A549 (cell line): ENCODE measurements at regions not wholly inside any gene's neighbourhood (a gene's known extent, or its start where the extent isn't known, plus 50 kb on each side); places are given as distances from the start of the nearest gene placed in this dataset.

Experiments used
- ATAC-seq, 2 experiments: fragments of 200-7000 bp in 1 of 2; fragments of >200 bp in 1 of 2; cut with Nextera tagmentation in 1 of 2; cut with Tn5 transposase in 1 of 2; 3 replicates each; pipeline versions ENCODE4 v1.8.0 to v1.9.1; 2018 to 2020; ENCODE audit warnings: mild to moderate bottlenecking in 1 of 2, moderate library complexity in 1 of 2
- CTCF ChIA-PET: fragments of 300-600 bp; sonication (Branson Sonifier 250); formaldehyde crosslinking; extraction: SDS; loops from one replicate; lab custom pipeline; 2021; ENCODE audit warnings: antibody characterized with exemption, inconsistent platforms; lab: Yijun Ruan, JAX
- POLR2A ChIA-PET: fragments of 350-600 bp; formaldehyde crosslinking; extraction: SDS; loops from one replicate; lab custom pipeline; 2021; ENCODE audit warnings: antibody characterized with exemption, inconsistent platforms; lab: Yijun Ruan, JAX
- DNase-seq, 2 experiments: peaks; one replicate each; pipeline versions ENCODE4 v3.0.0 to v3.0.0-alpha.2; 2011 to 2016; ENCODE audit warnings: low read depth in 1 of 2, low spot score in 1 of 2
- FAIRE-seq: peaks from 2 replicates; lab custom pipeline; 2011; peaks lifted over from hg19 to GRCh38; lab: Jason Lieb, UNC
- H3K27ac ChIP-seq, 2 experiments: fragments of >200 bp; sonication (Bioruptor Twin); formaldehyde crosslinking; 3 replicates each; pipeline ENCODE4 v1.5.1; 2016 to 2017
- H3K4me1 ChIP-seq: fragments of >200 bp; sonication (Bioruptor Twin); formaldehyde crosslinking; 3 replicates; pipeline ENCODE4 v1.6.1; 2016
- H3K4me2 ChIP-seq: fragments of >200 bp; sonication (Bioruptor Twin); formaldehyde crosslinking; 3 replicates; pipeline ENCODE4 v1.6.1; 2016
- H3K4me3 ChIP-seq: fragments of >200 bp; sonication (Bioruptor Twin); formaldehyde crosslinking; 3 replicates; pipeline ENCODE4 v1.5.1; 2016
- H3K9me3 ChIP-seq: fragments of >200 bp; sonication (Bioruptor Twin); formaldehyde crosslinking; 3 replicates; pipeline ENCODE4 v1.6.1; 2016
- CEBPB ChIP-seq, 2 experiments: fragments of >200 bp in 1 of 2; sonication (Bioruptor Twin) in 1 of 2; formaldehyde crosslinking in 1 of 2; IDR thresholded peaks; 2 replicates each; pipeline ENCODE4 v1.6.1; 2012 to 2016
- CHD4 ChIP-seq: fragments of 200-600 bp; sonication (generic); IDR thresholded peaks from 2 replicates; pipeline ENCODE4 v1.6.1; 2016; ENCODE audit warnings: antibody characterized with exemption, mild to moderate bottlenecking, borderline replicate concordance
- EHMT2 ChIP-seq: fragments of 200-600 bp; sonication (generic); IDR thresholded peaks from 2 replicates; pipeline ENCODE4 v1.6.1; 2016; ENCODE audit warnings: antibody characterized with exemption, low read depth, mild to moderate bottlenecking, moderate library complexity
- EP300 ChIP-seq, 2 experiments: fragments of >200 bp; sonication (Bioruptor Twin); formaldehyde crosslinking; IDR thresholded peaks; 2 replicates in 1 of 2; 3 replicates in 1 of 2; pipeline ENCODE4 v1.6.1; 2016 to 2017
- FOSB ChIP-seq: fragments of 250-450 bp; sonication (Bioruptor Pico); IDR thresholded peaks from 2 replicates; pipeline ENCODE4 v1.5.0; 2020; ENCODE audit warnings: mild to moderate bottlenecking, moderate library complexity
- GATA3 ChIP-seq: IDR thresholded peaks from 2 replicates; pipeline ENCODE4 v1.6.1; 2012; ENCODE audit warnings: borderline replicate concordance
- HEYL ChIP-seq: fragments of 250-450 bp; sonication (Bioruptor Pico); IDR thresholded peaks from 2 replicates; pipeline ENCODE4 v1.8.0; 2021; ENCODE audit warnings: mild to moderate bottlenecking, moderate library complexity
- HOXB13 ChIP-seq: fragments of 250-450 bp; sonication (Bioruptor Pico); IDR thresholded peaks from 2 replicates; pipeline ENCODE4 v1.5.0; 2020; ENCODE audit warnings: low read depth, mild to moderate bottlenecking, moderate library complexity
- HOXB5 ChIP-seq: fragments of 250-450 bp; sonication (Bioruptor Pico); IDR thresholded peaks from 2 replicates; pipeline ENCODE4 v1.5.0; 2020; ENCODE audit warnings: mild to moderate bottlenecking, moderate library complexity
- JUNB ChIP-seq: fragments of >200 bp; sonication (Bioruptor Twin); formaldehyde crosslinking; IDR thresholded peaks from 2 replicates; pipeline ENCODE4 v1.6.1; 2016
- MAFK ChIP-seq: fragments of 450-650 bp; IDR thresholded peaks from 2 replicates; pipeline ENCODE4 v1.6.1; 2014; ENCODE audit not compliant: partially characterized antibody
- MAZ ChIP-seq: fragments of 150-350 bp; IDR thresholded peaks from 2 replicates; pipeline ENCODE4 v1.6.1; 2014; ENCODE audit warnings: antibody characterized with exemption, low read depth, low read length, borderline replicate concordance
- MYC ChIP-seq: IDR thresholded peaks from 2 replicates; pipeline ENCODE4 v1.6.1; 2012; ENCODE audit warnings: mild to moderate bottlenecking, inconsistent platforms, low read length, improper control_type of control experiment, borderline replicate concordance
- NPAS2 ChIP-seq: fragments of 250-450 bp; sonication (Bioruptor Pico); IDR thresholded peaks from 2 replicates; pipeline ENCODE4 v1.8.0; 2022; ENCODE audit warnings: mild to moderate bottlenecking, moderate library complexity, borderline replicate concordance
- POLR2AphosphoS2 ChIP-seq: conservative IDR thresholded peaks from 2 replicates; pipeline ENCODE4 v1.6.1; 2012; ENCODE audit warnings: low read length, improper control_type of control experiment, inconsistent platforms
- RFX5 ChIP-seq: fragments of 450-650 bp; IDR thresholded peaks from 2 replicates; pipeline ENCODE4 v1.7.1; 2014; ENCODE audit warnings: antibody characterized with exemption, mild to moderate bottlenecking, moderate library complexity
- RNF2 ChIP-seq: fragments of 200-600 bp; sonication (generic); IDR thresholded peaks from 2 replicates; pipeline ENCODE4 v1.6.1; 2016; ENCODE audit warnings: low read depth, mild to moderate bottlenecking, antibody characterized with exemption, moderate library complexity, borderline replicate concordance
- SMC3 ChIP-seq: fragments of >200 bp; sonication (Bioruptor Twin); formaldehyde crosslinking; IDR thresholded peaks from 3 replicates; pipeline ENCODE4 v1.6.1; 2018; ENCODE audit warnings: inconsistent platforms
- SREBF2 ChIP-seq: fragments of 450-650 bp; IDR thresholded peaks from 2 replicates; pipeline ENCODE4 v1.6.1; 2014; ENCODE audit warnings: mild to moderate bottlenecking, moderate library complexity
- TP53 ChIP-seq: fragments of 250-450 bp; sonication (Bioruptor Pico); IDR thresholded peaks from 2 replicates; pipeline ENCODE4 v1.5.0; 2021; ENCODE audit warnings: mild to moderate bottlenecking, moderate library complexity
- ZNF302 ChIP-seq: fragments of 250-450 bp; sonication (Bioruptor Pico); IDR thresholded peaks from 2 replicates; pipeline ENCODE4 v1.9.0; 2021; ENCODE audit warnings: inconsistent platforms, mild to moderate bottlenecking, moderate library complexity
- ZSCAN20 ChIP-seq: fragments of 250-450 bp; sonication (Bioruptor Pico); IDR thresholded peaks from 2 replicates; pipeline ENCODE4 v1.8.0; 2022; ENCODE audit warnings: mild to moderate bottlenecking, moderate library complexity
- WGBS: methylation state at CpG from one replicate; pipeline ENCODE4 v1.1.6; 2017; ENCODE audit errors: missing lambda C conversion rate; 5-methylcytosine and 5-hydroxymethylcytosine counted together
- TF ChIP-seq, protein P1 (sequence below): IDR thresholded peaks from 2 replicates; pipeline ENCODE4 v1.6.1; 2012
- TF ChIP-seq, protein P2 (sequence below): fragments of >200 bp; sonication (Bioruptor Twin); formaldehyde crosslinking; IDR thresholded peaks from 3 replicates; pipeline ENCODE4 v1.5.1; 2016
- TF ChIP-seq, protein P3 (sequence below): fragments of 150-350 bp; IDR thresholded peaks from 2 replicates; pipeline ENCODE4 v1.6.1; 2014; ENCODE audit warnings: low read depth, mild to moderate bottlenecking, low read length
- TF ChIP-seq, protein P4 (sequence below): fragments of 250-450 bp; sonication (Bioruptor Pico); IDR thresholded peaks from 2 replicates; pipeline ENCODE4 v1.5.0; 2020; ENCODE audit warnings: low read depth, mild to moderate bottlenecking, moderate library complexity

DNA sequence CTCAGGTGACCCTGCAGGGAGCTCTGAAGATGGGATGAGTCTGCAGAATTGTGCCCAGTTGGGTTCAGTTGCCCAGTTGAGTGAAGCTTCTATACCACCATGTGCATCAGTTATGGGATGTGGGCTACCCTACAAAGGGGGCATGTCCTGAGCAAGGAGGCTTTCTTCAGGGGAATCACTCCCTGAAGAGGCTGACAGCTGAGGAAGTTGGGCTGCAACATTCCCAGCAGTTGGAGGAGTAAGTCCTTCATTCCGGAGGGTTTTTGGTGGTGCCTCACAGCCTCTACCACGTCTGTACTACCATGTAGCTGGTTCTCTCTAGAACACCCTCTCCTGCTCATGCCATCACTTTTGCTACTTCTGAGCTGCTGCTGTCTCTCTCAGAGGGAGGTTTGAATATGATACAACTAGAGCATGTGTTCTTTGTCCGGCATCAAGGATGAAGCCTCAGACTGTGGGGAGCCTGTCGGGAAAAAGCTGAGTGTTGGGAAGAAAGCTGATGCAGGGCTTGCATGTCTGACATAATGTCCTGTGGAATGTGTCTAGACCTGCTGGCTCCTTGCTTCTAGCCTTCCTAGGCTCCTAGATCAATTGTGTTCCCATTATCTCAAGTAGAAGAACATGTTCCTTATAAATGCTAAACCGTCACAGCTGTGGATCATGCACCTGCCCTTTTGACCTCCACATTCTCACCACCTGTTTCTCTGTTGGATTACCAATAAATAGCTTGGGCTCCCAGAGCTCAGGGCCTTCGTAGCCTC is 355.8 kb downstream of the CCSER2 start:
- CTCF ChIA-PET: no interaction called here
- no peak for FAIRE-seq
- ATAC-seq: no peak
- no peak overlapping the region for H3K4me2 ChIP-seq
- POLR2A ChIA-PET: no interaction called here
- no peaks in the 10 kb centered on the region for H3K4me1 ChIP-seq
- WGBS: 12% methylated on average over 6 of the region's 6 CpGs
- no peak overlapping the region for H3K27ac ChIP-seq
- no peak overlapping the region for H3K4me3 ChIP-seq
- TF ChIP-seq GATA3 (no peak), HOXB5 (CRISPR knock-in tag) (no peak), CHD4 (no peak), ZNF302 (no peak), SMC3 (no peak), HEYL (CRISPR knock-in tag) (no peak), HOXB13 (CRISPR knock-in tag) (no peak), RFX5 (no peak), MAFK (no peak), POLR2AphosphoS2 (no peak)
- no peak for DNase-seq
- no peaks in the 10 kb centered on the region for H3K9me3 ChIP-seq

DNA sequence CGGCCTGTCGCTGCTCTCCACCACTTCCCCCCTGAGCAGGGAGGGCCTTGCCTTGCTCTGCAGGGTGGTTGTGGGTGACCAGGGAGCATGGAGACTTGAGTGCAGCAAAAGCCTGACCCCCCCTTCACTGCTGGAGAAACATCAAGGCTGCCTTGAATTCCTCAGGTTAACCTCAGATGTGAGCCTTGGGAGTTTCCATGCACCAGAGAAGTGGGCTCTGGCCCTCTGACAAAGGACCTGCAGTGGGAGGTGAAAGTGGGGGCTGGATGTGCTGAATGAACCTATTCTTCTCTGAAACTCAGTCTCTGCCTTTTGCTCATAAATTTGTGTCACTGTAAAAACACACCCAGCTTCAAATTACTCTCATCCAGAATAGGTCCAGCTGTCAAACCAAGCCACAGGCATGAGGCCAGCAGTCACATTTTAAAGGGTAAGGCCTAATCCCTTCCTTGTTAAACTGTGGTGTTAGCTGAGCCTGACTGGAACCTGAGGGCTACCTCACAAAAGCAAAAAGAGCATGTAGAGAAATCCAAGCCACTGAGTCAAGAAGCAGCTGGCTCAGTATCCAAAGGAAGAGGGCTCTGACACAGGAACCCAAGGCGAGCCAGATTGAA is 356.8 kb downstream of the CCSER2 start:
- no peaks in the 10 kb centered on the region for H3K9me3 ChIP-seq
- 44% methylated on average over 3 of the region's 3 CpGs for WGBS

More for the DNA sequence above, 356.8 kb downstream of the CCSER2 start:
- TF ChIP-seq, protein P1, sequence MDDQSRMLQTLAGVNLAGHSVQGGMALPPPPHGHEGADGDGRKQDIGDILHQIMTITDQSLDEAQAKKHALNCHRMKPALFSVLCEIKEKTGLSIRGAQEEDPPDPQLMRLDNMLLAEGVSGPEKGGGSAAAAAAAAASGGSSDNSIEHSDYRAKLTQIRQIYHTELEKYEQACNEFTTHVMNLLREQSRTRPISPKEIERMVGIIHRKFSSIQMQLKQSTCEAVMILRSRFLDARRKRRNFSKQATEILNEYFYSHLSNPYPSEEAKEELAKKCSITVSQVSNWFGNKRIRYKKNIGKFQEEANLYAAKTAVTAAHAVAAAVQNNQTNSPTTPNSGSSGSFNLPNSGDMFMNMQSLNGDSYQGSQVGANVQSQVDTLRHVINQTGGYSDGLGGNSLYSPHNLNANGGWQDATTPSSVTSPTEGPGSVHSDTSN: no peak
- no peak for TF ChIP-seq ZSCAN20 (CRISPR knock-in tag)
- no peak for TF ChIP-seq FOSB (CRISPR knock-in tag)
- TF ChIP-seq EP300 (IDR thresholded peaks at IDR 0.05): no peak
- no peak for TF ChIP-seq MAZ
- no peak for TF ChIP-seq RNF2
- no peak for TF ChIP-seq MYC
- no peak for TF ChIP-seq NPAS2 (CRISPR knock-in tag)
- no peak for TF ChIP-seq EHMT2
- no peak for TF ChIP-seq TP53 (CRISPR knock-in tag)
- TF ChIP-seq, protein P2, sequence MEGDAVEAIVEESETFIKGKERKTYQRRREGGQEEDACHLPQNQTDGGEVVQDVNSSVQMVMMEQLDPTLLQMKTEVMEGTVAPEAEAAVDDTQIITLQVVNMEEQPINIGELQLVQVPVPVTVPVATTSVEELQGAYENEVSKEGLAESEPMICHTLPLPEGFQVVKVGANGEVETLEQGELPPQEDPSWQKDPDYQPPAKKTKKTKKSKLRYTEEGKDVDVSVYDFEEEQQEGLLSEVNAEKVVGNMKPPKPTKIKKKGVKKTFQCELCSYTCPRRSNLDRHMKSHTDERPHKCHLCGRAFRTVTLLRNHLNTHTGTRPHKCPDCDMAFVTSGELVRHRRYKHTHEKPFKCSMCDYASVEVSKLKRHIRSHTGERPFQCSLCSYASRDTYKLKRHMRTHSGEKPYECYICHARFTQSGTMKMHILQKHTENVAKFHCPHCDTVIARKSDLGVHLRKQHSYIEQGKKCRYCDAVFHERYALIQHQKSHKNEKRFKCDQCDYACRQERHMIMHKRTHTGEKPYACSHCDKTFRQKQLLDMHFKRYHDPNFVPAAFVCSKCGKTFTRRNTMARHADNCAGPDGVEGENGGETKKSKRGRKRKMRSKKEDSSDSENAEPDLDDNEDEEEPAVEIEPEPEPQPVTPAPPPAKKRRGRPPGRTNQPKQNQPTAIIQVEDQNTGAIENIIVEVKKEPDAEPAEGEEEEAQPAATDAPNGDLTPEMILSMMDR: no peak
- no peak for TF ChIP-seq JUNB
- no peak for TF ChIP-seq CEBPB (IDR thresholded peaks at IDR 0.05)
- TF ChIP-seq SREBF2: no peak
- TF ChIP-seq, protein P3, sequence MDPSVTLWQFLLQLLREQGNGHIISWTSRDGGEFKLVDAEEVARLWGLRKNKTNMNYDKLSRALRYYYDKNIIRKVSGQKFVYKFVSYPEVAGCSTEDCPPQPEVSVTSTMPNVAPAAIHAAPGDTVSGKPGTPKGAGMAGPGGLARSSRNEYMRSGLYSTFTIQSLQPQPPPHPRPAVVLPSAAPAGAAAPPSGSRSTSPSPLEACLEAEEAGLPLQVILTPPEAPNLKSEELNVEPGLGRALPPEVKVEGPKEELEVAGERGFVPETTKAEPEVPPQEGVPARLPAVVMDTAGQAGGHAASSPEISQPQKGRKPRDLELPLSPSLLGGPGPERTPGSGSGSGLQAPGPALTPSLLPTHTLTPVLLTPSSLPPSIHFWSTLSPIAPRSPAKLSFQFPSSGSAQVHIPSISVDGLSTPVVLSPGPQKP: no peak
- TF ChIP-seq ZNF302: no peak
- TF ChIP-seq POLR2AphosphoS2: no peak
- TF ChIP-seq, protein P4, sequence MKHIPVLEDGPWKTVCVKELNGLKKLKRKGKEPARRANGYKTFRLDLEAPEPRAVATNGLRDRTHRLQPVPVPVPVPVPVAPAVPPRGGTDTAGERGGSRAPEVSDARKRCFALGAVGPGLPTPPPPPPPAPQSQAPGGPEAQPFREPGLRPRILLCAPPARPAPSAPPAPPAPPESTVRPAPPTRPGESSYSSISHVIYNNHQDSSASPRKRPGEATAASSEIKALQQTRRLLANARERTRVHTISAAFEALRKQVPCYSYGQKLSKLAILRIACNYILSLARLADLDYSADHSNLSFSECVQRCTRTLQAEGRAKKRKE: no peak
- TF ChIP-seq, all 56 proteins: peak for 0
- no peak overlapping the region for H3K4me3 ChIP-seq
- ChIA-PET CTCF (no interaction called here), POLR2A (no interaction called here)
- ATAC-seq: no peak
- no peaks in the 10 kb centered on the region for H3K4me1 ChIP-seq
- H3K4me2 ChIP-seq: no peak overlapping the region
- no peak overlapping the region for H3K27ac ChIP-seq
- DNase-seq: no peak
- no peak for FAIRE-seq
